OCI-LY7 (cell line): ENCODE measurements at regions not wholly inside any gene's neighbourhood (a gene's known extent, or its start where the extent isn't known, plus 50 kb on each side); places are given as distances from the start of the nearest gene placed in this dataset.

Source experiments
- BruUV-seq: library from RNA; stranded (reverse); fragments of 400-500 nt; replicated peaks from 2 replicates; lab custom pipeline; 2021; lab: Mats Ljungman, UMichigan
- CTCF ChIA-PET: fragments of 300-600 bp; sonication (Branson Sonifier 250); formaldehyde crosslinking; loops from one replicate; lab custom pipeline; 2022; ENCODE audit warnings: antibody characterized with exemption; ENCODE audit not compliant: unreplicated experiment; lab: Charles Lee
- POLR2A ChIA-PET: fragments of 300-600 bp; sonication (Branson Sonifier 250); formaldehyde crosslinking; loops from one replicate; lab custom pipeline; 2022; ENCODE audit warnings: antibody characterized with exemption; lab: Charles Lee
- DNase-seq: peaks from one replicate; pipeline ENCODE4 v3.0.0-alpha.2; 2015; ENCODE audit warnings: low spot score
- H2AFZ ChIP-seq: fragments of 200-600 bp; sonication (generic), shearing (Covaris generic); 2 replicates; pipeline ENCODE4 v1.6.1; 2014; ENCODE audit warnings: mild to moderate bottlenecking, antibody characterized with exemption, low read length, moderate library complexity
- H3K27ac ChIP-seq: fragments of 200-600 bp; sonication (generic); 2 replicates; pipeline ENCODE4 v1.5.1; 2014; ENCODE audit warnings: mixed run types, low read depth, mild to moderate bottlenecking, moderate library complexity, low read length, inconsistent platforms; ENCODE audit not compliant: poor library complexity, severe bottlenecking
- H3K36me3 ChIP-seq: fragments of 200-600 bp; sonication (generic); 2 replicates; pipeline ENCODE4 v1.6.1; 2014; ENCODE audit warnings: mild to moderate bottlenecking, antibody characterized with exemption, low read length, moderate library complexity, mixed read lengths; ENCODE audit not compliant: insufficient read depth
- H3K4me1 ChIP-seq: fragments of 200-600 bp; sonication (generic); 2 replicates; pipeline ENCODE4 v1.5.1; 2014; ENCODE audit warnings: mild to moderate bottlenecking, low read length; ENCODE audit not compliant: insufficient read depth, poor library complexity, severe bottlenecking
- H3K4me2 ChIP-seq: fragments of 200-600 bp; sonication (generic); 2 replicates; pipeline ENCODE4 v1.6.1; 2014; ENCODE audit warnings: mild to moderate bottlenecking, low read length
- H3K4me3 ChIP-seq: fragments of 200-600 bp; sonication (generic); 2 replicates; pipeline ENCODE4 v1.5.1; 2014; ENCODE audit warnings: mild to moderate bottlenecking, low read depth, low read length; ENCODE audit not compliant: poor library complexity, severe bottlenecking
- H3K79me2 ChIP-seq: fragments of 200-600 bp; sonication (generic); 2 replicates; pipeline ENCODE4 v1.6.1; 2016; ENCODE audit warnings: low read depth, mild to moderate bottlenecking, low read length, moderate library complexity, mixed read lengths; ENCODE audit not compliant: insufficient read depth
- H3K9me2 ChIP-seq: fragments of 200-600 bp; sonication (generic); 2 replicates; pipeline ENCODE4 v1.6.1; 2016; ENCODE audit warnings: mild to moderate bottlenecking, low read length, mixed read lengths; ENCODE audit not compliant: insufficient read depth
- H3K9me3 ChIP-seq: fragments of 200-600 bp; sonication (generic); 2 replicates; pipeline ENCODE4 v1.6.1; 2014; ENCODE audit warnings: mild to moderate bottlenecking, mixed run types, low read length, mixed read lengths
- H4K20me1 ChIP-seq: fragments of 200-600 bp; sonication (generic); 2 replicates; pipeline ENCODE4 v1.6.1; 2014; ENCODE audit warnings: mild to moderate bottlenecking, antibody characterized with exemption, low read length, moderate library complexity, mixed read lengths; ENCODE audit not compliant: insufficient read depth
- EZH2phosphoT487 ChIP-seq: fragments of 200-600 bp; sonication (generic); IDR thresholded peaks from 2 replicates; pipeline ENCODE4 v1.6.1; 2018; ENCODE audit warnings: low read depth, borderline replicate concordance, mild to moderate bottlenecking, mixed run types, antibody characterized with exemption, low read length, moderate library complexity, mixed read lengths
- intact Hi-C: fragments of 100-400 bp; cut with micrococcal nuclease; formaldehyde crosslinking; loops from one replicate; pipeline ENCODE4 v1.10.0; 2022; ENCODE audit not compliant: unreplicated experiment
- TF ChIP-seq, protein P1 (sequence below): fragments of 200-600 bp; sonication (generic); conservative IDR thresholded peaks from 2 replicates; pipeline ENCODE4 v1.5.1; 2014; ENCODE audit warnings: mild to moderate bottlenecking, antibody characterized with exemption, low read length, moderate library complexity, mixed read lengths

DNA sequence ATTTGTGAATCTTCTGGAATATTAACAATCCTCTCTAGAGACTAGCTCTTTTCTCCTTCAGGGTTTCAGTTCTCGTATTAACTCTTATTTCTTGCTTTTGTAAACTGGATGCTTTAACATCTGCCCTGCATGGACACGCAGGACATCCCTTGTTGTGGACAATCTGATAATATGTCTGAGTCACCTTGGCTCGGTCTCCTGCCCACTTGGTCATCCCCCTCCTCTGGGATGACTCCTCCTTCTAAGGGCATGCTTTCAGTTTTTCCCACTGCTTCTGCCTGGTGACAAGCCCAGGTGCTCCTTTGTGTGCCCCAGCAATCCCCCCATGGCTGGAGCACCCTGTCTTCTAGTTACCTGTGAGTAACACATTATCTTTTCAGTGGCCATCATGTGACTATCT, 460.5 kb downstream of the DSC3 start:
- POLR2A ChIA-PET = no interaction called here
- H3K9me3 ChIP-seq = no peaks in the 10 kb centered on the region
- DNase-seq = no peak
- no peaks in the 10 kb centered on the region for H3K9me2 ChIP-seq
- no peak overlapping the region for H2AFZ ChIP-seq
- no peak overlapping the region for H3K4me2 ChIP-seq
- H3K36me3 ChIP-seq = no peaks in the 10 kb centered on the region
- no peaks in the 10 kb centered on the region for H3K79me2 ChIP-seq
- no peaks in the 10 kb centered on the region for H4K20me1 ChIP-seq
- H3K4me3 ChIP-seq = no peak overlapping the region
- no TSS peak for BruUV-seq
- TF ChIP-seq, protein P1, sequence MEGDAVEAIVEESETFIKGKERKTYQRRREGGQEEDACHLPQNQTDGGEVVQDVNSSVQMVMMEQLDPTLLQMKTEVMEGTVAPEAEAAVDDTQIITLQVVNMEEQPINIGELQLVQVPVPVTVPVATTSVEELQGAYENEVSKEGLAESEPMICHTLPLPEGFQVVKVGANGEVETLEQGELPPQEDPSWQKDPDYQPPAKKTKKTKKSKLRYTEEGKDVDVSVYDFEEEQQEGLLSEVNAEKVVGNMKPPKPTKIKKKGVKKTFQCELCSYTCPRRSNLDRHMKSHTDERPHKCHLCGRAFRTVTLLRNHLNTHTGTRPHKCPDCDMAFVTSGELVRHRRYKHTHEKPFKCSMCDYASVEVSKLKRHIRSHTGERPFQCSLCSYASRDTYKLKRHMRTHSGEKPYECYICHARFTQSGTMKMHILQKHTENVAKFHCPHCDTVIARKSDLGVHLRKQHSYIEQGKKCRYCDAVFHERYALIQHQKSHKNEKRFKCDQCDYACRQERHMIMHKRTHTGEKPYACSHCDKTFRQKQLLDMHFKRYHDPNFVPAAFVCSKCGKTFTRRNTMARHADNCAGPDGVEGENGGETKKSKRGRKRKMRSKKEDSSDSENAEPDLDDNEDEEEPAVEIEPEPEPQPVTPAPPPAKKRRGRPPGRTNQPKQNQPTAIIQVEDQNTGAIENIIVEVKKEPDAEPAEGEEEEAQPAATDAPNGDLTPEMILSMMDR = no peak
- TF ChIP-seq EZH2phosphoT487 = no peak
- CTCF ChIA-PET = no interaction called here
- intact Hi-C loops = no loop called here
- no peak overlapping the region for H3K27ac ChIP-seq
- no peaks in the 10 kb centered on the region for H3K4me1 ChIP-seq

DNA sequence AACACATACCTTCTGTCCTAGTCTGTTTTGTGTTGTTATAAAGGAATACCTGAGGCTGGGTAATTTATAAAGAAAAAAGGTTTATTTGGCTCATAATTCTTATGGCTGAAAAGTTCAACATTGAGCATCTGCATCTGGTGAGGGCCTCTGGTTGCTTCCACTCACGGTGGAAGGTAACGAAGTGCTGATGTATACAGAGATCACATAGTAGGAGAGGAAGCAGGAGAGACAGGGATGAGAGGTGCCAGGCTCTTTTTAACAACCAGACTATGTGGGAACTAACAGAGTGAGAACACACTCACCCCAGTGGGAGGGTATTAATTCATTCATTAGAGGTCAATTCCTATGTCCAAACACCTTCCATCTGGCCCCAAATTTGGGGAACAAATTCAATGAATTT, 463.8 kb downstream of the DSC3 start:
- Histone ChIP-seq H2AFZ (no peak overlapping the region), H4K20me1 (no peaks in the 10 kb centered on the region), H3K36me3 (no peaks in the 10 kb centered on the region), H3K79me2 (no peaks in the 10 kb centered on the region), H3K9me2 (no peaks in the 10 kb centered on the region), H3K9me3 (no peaks in the 10 kb centered on the region), H3K27ac (no peak overlapping the region), H3K4me1 (no peaks in the 10 kb centered on the region), H3K4me2 (no peak overlapping the region), H3K4me3 (no peak overlapping the region)
- TF ChIP-seq EZH2phosphoT487 = no peak
- TF ChIP-seq, protein P1 = no peak
- POLR2A ChIA-PET = interaction anchor here (0.6 kb wide), 1 partner anchor 485 kb away, joined by 4 read pairs; no protein-coding TSS in a partner anchor
- no peak for DNase-seq
- CTCF ChIA-PET = no interaction called here
- no TSS peak for BruUV-seq
- intact Hi-C loops = no loop called here

DNA sequence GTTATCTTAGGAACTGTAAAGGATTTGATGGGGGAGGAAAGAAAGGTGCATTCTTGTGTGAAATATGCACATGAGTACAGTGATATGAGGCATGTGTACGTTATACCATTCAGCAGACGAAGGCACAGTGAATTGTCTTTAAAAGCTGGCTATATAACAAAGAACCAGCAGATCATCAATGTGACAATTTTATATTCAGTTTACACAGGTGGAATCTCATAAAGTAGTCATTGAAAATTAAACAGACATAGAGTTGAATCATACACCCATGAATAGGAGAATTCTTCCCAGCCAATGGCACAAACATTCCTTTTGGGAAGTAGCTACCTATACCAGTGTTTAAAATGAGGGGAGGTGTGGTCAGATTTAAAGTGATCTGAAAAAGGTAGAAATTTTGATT, 470.3 kb downstream of the DSC3 start:
- no peak overlapping the region for H3K4me2 ChIP-seq
- H4K20me1 ChIP-seq = no peaks in the 10 kb centered on the region
- no peaks in the 10 kb centered on the region for H3K36me3 ChIP-seq
- intact Hi-C loops = no loop called here
- no TSS peak for BruUV-seq
- H3K9me3 ChIP-seq = no peaks in the 10 kb centered on the region
- TF ChIP-seq EZH2phosphoT487 = no peak
- TF ChIP-seq, protein P1 = no peak
- no peaks in the 10 kb centered on the region for H3K9me2 ChIP-seq
- H3K79me2 ChIP-seq = no peaks in the 10 kb centered on the region
- H3K4me1 ChIP-seq = no peaks in the 10 kb centered on the region
- POLR2A ChIA-PET = no interaction called here
- H2AFZ ChIP-seq = no peak overlapping the region
- DNase-seq = no peak
- CTCF ChIA-PET = no interaction called here
- H3K4me3 ChIP-seq = no peak overlapping the region
- H3K27ac ChIP-seq = no peak overlapping the region
